ENCODE measurements at regions not wholly inside any gene's neighbourhood (a gene's known extent, or its start where the extent isn't known, plus 50 kb on each side); places are given as distances from the start of the nearest gene placed in this dataset.

- TF ChIP-seq EZH2 (IDR thresholded peaks at IDR 0.05; ENCODE audit: borderline replicate concordance, low read depth, low read length, severe bottlenecking) (no peak), CTCF (IDR thresholded peaks at IDR 0.05; ENCODE audit: borderline replicate concordance, extremely low read depth, low read length, poor library complexity, severe bottlenecking) (no peak)
- H3K4me2 ChIP-seq (ENCODE audit: insufficient read depth, low read length) = no peak overlapping the region
- no peaks in the 10 kb centered on the region for H3K4me1 ChIP-seq (ENCODE audit: insufficient read depth, low read length)
- H3K27me3 ChIP-seq (ENCODE audit: insufficient read depth, low read length, poor library complexity) = peaks cover 4% of the 10 kb centered on the region
- no peak overlapping the region for H3K4me3 ChIP-seq (ENCODE audit: low read depth in 1 of 2, low read length in 2 of 2)
- H2AFZ ChIP-seq (ENCODE audit: low read depth, low read length) = no peak overlapping the region
- DNase-seq (no peak), ATAC-seq (ENCODE audit: insufficient read depth, low read depth) (no peak)
- no peaks in the 10 kb centered on the region for H3K9me3 ChIP-seq (ENCODE audit: insufficient read depth, low read length, severe bottlenecking)
- H3K79me2 ChIP-seq (ENCODE audit: insufficient read depth, low read length) = no peaks in the 10 kb centered on the region
- no peak overlapping the region for H3K27ac ChIP-seq (ENCODE audit: low read length)
- H3K9ac ChIP-seq (ENCODE audit: low read depth, low read length) = no peak overlapping the region
- H3K36me3 ChIP-seq (ENCODE audit: insufficient read depth, low read length) = no peaks in the 10 kb centered on the region
- H4K20me1 ChIP-seq (ENCODE audit: insufficient read depth, low read length) = no peaks in the 10 kb centered on the region
These were observed 268.9 kb downstream of the ADCYAP1 start for GRCh38 chr18:1173593-1173992.

GRCh38 chr18:1177232-1177631 is 272.6 kb downstream of the ADCYAP1 start:
- Histone ChIP-seq H3K36me3 (ENCODE audit: insufficient read depth, low read length) (no peaks in the 10 kb centered on the region), H3K4me3 (ENCODE audit: low read depth in 1 of 2, low read length in 2 of 2) (no peak overlapping the region), H3K79me2 (ENCODE audit: insufficient read depth, low read length) (no peaks in the 10 kb centered on the region), H3K9ac (ENCODE audit: low read depth, low read length) (no peak overlapping the region), H2AFZ (ENCODE audit: low read depth, low read length) (no peak overlapping the region), H4K20me1 (ENCODE audit: insufficient read depth, low read length) (no peaks in the 10 kb centered on the region), H3K27ac (ENCODE audit: low read length) (no peak overlapping the region), H3K9me3 (ENCODE audit: insufficient read depth, low read length, severe bottlenecking) (no peaks in the 10 kb centered on the region), H3K27me3 (ENCODE audit: insufficient read depth, low read length, poor library complexity) (peaks cover under 1% of the 10 kb centered on the region), H3K4me2 (ENCODE audit: insufficient read depth, low read length) (no peak overlapping the region), H3K4me1 (ENCODE audit: insufficient read depth, low read length) (no peaks in the 10 kb centered on the region)
- DNase-seq = no peak
- no peak for TF ChIP-seq CTCF (IDR thresholded peaks at IDR 0.05; ENCODE audit: borderline replicate concordance, extremely low read depth, low read length, poor library complexity, severe bottlenecking)
- TF ChIP-seq EZH2 (IDR thresholded peaks at IDR 0.05; ENCODE audit: borderline replicate concordance, low read depth, low read length, severe bottlenecking) = no peak
- ATAC-seq (ENCODE audit: insufficient read depth, low read depth) = no peak

GRCh38 chr18:1191341-1191740 is 286.7 kb downstream of the ADCYAP1 start:
- Histone ChIP-seq H3K9ac (ENCODE audit: low read depth, low read length) (no peak overlapping the region), H3K36me3 (ENCODE audit: insufficient read depth, low read length) (no peaks in the 10 kb centered on the region), H3K4me2 (ENCODE audit: insufficient read depth, low read length) (no peak overlapping the region), H4K20me1 (ENCODE audit: insufficient read depth, low read length) (no peaks in the 10 kb centered on the region), H3K4me3 (ENCODE audit: low read depth in 1 of 2, low read length in 2 of 2) (no peak overlapping the region), H2AFZ (ENCODE audit: low read depth, low read length) (no peak overlapping the region), H3K9me3 (ENCODE audit: insufficient read depth, low read length, severe bottlenecking) (no peaks in the 10 kb centered on the region), H3K27ac (ENCODE audit: low read length) (no peak overlapping the region), H3K27me3 (ENCODE audit: insufficient read depth, low read length, poor library complexity) (no peaks in the 10 kb centered on the region), H3K79me2 (ENCODE audit: insufficient read depth, low read length) (no peaks in the 10 kb centered on the region), H3K4me1 (ENCODE audit: insufficient read depth, low read length) (no peaks in the 10 kb centered on the region)
- no peak for ATAC-seq (ENCODE audit: insufficient read depth, low read depth)
- no peak for TF ChIP-seq CTCF (IDR thresholded peaks at IDR 0.05; ENCODE audit: borderline replicate concordance, extremely low read depth, low read length, poor library complexity, severe bottlenecking)
- no peak for TF ChIP-seq EZH2 (IDR thresholded peaks at IDR 0.05; ENCODE audit: borderline replicate concordance, low read depth, low read length, severe bottlenecking)
- DNase-seq = no peak

GRCh38 chr18:1213126-1213525 is 308.5 kb downstream of the ADCYAP1 start:
- DNase-seq (no peak), ATAC-seq (ENCODE audit: insufficient read depth, low read depth) (no peak)
- Histone ChIP-seq H3K4me3 (ENCODE audit: low read depth in 1 of 2, low read length in 2 of 2) (no peak overlapping the region), H3K27ac (ENCODE audit: low read length) (no peak overlapping the region), H3K4me1 (ENCODE audit: insufficient read depth, low read length) (no peaks in the 10 kb centered on the region), H3K9ac (ENCODE audit: low read depth, low read length) (no peak overlapping the region), H3K79me2 (ENCODE audit: insufficient read depth, low read length) (no peaks in the 10 kb centered on the region), H3K9me3 (ENCODE audit: insufficient read depth, low read length, severe bottlenecking) (no peaks in the 10 kb centered on the region), H3K27me3 (ENCODE audit: insufficient read depth, low read length, poor library complexity) (no peaks in the 10 kb centered on the region), H3K4me2 (ENCODE audit: insufficient read depth, low read length) (no peak overlapping the region), H2AFZ (ENCODE audit: low read depth, low read length) (no peak overlapping the region), H4K20me1 (ENCODE audit: insufficient read depth, low read length) (no peaks in the 10 kb centered on the region), H3K36me3 (ENCODE audit: insufficient read depth, low read length) (no peaks in the 10 kb centered on the region)
- no peak for TF ChIP-seq CTCF (IDR thresholded peaks at IDR 0.05; ENCODE audit: borderline replicate concordance, extremely low read depth, low read length, poor library complexity, severe bottlenecking)
- no peak for TF ChIP-seq EZH2 (IDR thresholded peaks at IDR 0.05; ENCODE audit: borderline replicate concordance, low read depth, low read length, severe bottlenecking)

Measured in DND-41 (cell line).